Esophagus muscularis mucosa (tissue), 4 donors: ENCODE measurements at regions not wholly inside any gene's neighbourhood (a gene's known extent, or its start where the extent isn't known, plus 50 kb on each side); places are given as distances from the start of the nearest gene placed in this dataset.

Experiments used
- EP300 ChIP-seq: sonication (generic); formaldehyde crosslinking; IDR thresholded peaks from one replicate; pipeline ENCODE4 v1.6.1; 2017; ENCODE audit warnings: antibody characterized with exemption
- POLR2A ChIP-seq: fragments of 450-650 bp; IDR thresholded peaks from one replicate; pipeline ENCODE4 v1.6.1; 2017; ENCODE audit warnings: antibody characterized with exemption, moderate library complexity, mild to moderate bottlenecking, low read depth
- POLR2AphosphoS5 ChIP-seq, 2 donors: sonication (generic); formaldehyde crosslinking; IDR thresholded peaks; one replicate each; pipeline ENCODE4 v1.6.1; 2017; ENCODE audit warnings: antibody characterized with exemption in 2 of 2
- TF ChIP-seq, protein P1 (sequence below), 3 experiments: fragments of 200-600 bp in 2 of 3; fragments of 450-650 bp in 1 of 3; sonication (generic) in 2 of 3; IDR thresholded peaks; one replicate each; pipeline ENCODE4 v1.5.1; 2017 to 2019; ENCODE audit warnings: antibody characterized with exemption in 3 of 3, mild to moderate bottlenecking in 2 of 3, moderate library complexity in 1 of 3

DNA sequence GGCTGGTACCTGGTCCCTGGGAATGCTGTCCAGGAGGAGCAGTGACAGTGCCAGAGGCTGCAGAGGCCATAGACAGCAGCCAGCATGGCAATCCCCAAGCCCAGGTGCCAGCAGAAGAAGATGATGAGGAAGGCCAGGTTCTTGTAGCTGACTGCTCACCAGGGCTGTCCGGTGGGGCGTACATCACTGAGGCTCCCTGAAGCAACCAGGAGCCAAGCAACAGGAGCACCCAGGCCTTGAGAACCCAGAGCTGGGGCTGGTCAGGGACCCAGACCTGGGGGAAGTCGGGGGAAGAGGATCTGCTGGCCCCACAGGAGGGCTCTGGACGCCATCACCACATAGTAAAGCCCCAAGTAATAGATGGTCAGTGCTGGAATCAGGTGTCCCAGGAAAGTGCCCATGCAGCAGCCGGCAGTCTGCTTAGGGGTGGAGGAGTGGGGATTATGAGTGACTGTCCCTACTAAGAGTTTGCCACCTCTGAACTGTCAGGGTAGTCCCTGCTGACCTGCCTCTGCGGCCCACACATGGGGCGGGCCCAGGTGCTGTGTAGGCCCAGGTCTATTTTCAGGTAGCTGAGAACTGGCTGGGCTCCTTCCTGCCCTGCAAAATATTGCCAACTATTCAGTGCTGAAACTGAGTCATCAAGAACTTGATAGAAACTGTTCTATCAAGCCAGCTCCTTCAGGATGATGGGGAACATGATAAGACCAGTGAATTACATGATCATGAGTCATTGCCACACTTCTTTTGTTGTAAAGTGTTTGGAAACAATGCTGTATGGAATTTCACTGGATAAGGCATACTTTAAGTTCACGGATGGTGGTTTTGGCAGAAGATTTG lies 68.7 kb downstream of the CHRD start:
- TF ChIP-seq, protein P1, sequence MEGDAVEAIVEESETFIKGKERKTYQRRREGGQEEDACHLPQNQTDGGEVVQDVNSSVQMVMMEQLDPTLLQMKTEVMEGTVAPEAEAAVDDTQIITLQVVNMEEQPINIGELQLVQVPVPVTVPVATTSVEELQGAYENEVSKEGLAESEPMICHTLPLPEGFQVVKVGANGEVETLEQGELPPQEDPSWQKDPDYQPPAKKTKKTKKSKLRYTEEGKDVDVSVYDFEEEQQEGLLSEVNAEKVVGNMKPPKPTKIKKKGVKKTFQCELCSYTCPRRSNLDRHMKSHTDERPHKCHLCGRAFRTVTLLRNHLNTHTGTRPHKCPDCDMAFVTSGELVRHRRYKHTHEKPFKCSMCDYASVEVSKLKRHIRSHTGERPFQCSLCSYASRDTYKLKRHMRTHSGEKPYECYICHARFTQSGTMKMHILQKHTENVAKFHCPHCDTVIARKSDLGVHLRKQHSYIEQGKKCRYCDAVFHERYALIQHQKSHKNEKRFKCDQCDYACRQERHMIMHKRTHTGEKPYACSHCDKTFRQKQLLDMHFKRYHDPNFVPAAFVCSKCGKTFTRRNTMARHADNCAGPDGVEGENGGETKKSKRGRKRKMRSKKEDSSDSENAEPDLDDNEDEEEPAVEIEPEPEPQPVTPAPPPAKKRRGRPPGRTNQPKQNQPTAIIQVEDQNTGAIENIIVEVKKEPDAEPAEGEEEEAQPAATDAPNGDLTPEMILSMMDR (IDR thresholded peaks at IDR 0.05) = no peak
- TF ChIP-seq POLR2AphosphoS5 (IDR thresholded peaks at IDR 0.05) (peak in 1 of 2 donors; percentile 18), POLR2A (no peak), EP300 (no peak)
